AG09309 (cell line): ENCODE measurements at regions not wholly inside any gene's neighbourhood (a gene's known extent, or its start where the extent isn't known, plus 50 kb on each side); places are given as distances from the start of the nearest gene placed in this dataset.
"Not testable (repeated sequence)": the region's sequence is repeated elsewhere in the genome, so short reads cannot be mapped to it uniquely, and the experiment has no call there.

Experiments used
- DNase-seq: peaks from one replicate; pipeline ENCODE4 v3.0.0-alpha.2; 2010; ENCODE audit warnings: low read depth
- H3K4me3 ChIP-seq: 2 replicates; pipeline ENCODE4 v1.5.1; 2011; ENCODE audit warnings: mild to moderate bottlenecking, low read depth, low read length, moderate library complexity; ENCODE audit not compliant: control insufficient read depth
- CTCF ChIP-seq: IDR thresholded peaks from 2 replicates; pipeline ENCODE4 v1.5.1; 2011; ENCODE audit warnings: mild to moderate bottlenecking, low read depth, low read length, inconsistent platforms; ENCODE audit not compliant: insufficient read depth, control insufficient read depth; ENCODE audit errors: missing control alignments

DNA sequence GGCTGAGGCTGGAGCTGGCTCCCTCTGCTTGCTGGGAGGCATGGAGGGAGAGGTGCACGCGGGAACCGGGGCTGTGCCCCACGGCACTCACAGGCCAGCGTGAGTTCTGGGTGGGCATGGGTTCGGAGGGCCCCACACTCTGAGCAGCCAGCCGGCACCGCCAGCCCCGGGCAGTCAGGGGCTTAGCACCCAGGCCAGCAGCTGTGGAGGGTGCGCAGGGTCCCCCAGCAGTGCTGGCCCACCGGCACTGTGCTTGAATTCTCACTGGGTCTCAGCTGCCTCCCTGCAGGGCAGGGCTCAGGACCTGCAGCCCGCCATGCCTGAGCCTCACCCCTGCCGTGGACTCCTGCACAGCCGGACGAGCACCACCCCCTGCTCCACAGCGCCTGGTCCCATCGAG lies 164.9 kb upstream of the PLD5 start:
- H3K4me3 ChIP-seq = no peak overlapping the region
- DNase-seq = no peak
- TF ChIP-seq CTCF = no peak

DNA sequence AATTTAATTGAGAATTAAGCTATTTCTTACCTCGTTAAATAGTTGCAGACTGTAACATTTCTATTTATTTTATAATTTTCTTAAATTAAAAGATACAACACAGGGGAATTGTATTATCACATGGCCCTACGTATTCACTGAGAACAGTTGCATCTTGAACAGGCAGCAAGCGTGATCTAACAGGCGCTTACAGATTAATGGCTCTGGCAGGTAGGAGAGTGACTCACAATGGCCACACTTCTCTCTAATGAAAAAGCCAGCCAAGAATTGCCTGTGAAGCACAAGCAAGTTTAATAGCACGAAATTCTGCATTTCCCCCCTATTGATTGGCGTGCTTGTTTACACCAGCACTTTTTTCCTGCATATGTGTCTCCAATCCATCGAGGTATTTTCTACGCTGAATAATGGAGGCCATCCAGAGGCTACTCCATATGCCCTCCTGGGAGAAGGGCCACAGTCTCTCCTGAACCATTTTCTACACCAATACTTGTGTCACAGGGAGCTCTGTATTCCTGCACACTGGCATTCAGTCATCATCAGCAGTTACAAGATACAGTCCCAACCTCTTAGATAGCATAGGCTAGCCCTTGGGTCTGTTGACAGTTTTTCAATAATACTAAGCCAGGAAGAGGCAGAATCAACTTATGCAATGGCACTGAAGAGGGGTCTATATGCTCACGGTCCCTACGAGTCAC lies 150.6 kb upstream of the PLD5 start:
- TF ChIP-seq CTCF = no peak
- no peak overlapping the region for H3K4me3 ChIP-seq
- no peak for DNase-seq

- DNase-seq = no peak
- TF ChIP-seq CTCF = no peak
- no peak overlapping the region for H3K4me3 ChIP-seq
Measured at GRCh38 chr1:242673652-242674051, 149.2 kb upstream of the PLD5 start.

- H3K4me3 ChIP-seq, DNase-seq: not testable (repeated sequence)
Measured at GRCh38 chr1:242673165-242673564, 148.7 kb upstream of the PLD5 start.

GRCh38 chr1:242670019-242670418 lies 145.5 kb upstream of the PLD5 start:
- no peak overlapping the region for H3K4me3 ChIP-seq
- TF ChIP-seq CTCF = no peak
- no peak for DNase-seq

GRCh38 chr1:242662886-242663285 lies 138.4 kb upstream of the PLD5 start:
- no peak for DNase-seq
- H3K4me3 ChIP-seq = no peak overlapping the region
- no peak for TF ChIP-seq CTCF

GRCh38 chr1:242653772-242654171 lies 129.3 kb upstream of the PLD5 start:
- DNase-seq, H3K4me3 ChIP-seq: not testable (repeated sequence)

- no peak for DNase-seq
- TF ChIP-seq CTCF = no peak
- H3K4me3 ChIP-seq = no peak overlapping the region
Measured at GRCh38 chr1:242651817-242652216, 127.3 kb upstream of the PLD5 start.
